Non-pigmented ciliary epithelial cell (primary cell): ENCODE measurements at regions not wholly inside any gene's neighbourhood (a gene's known extent, or its start where the extent isn't known, plus 50 kb on each side); places are given as distances from the start of the nearest gene placed in this dataset.
"Not testable (repeated sequence)": the region's sequence is repeated elsewhere in the genome, so short reads cannot be mapped to it uniquely, and the experiment has no call there.

Experiments
- DNase-seq: peaks from one replicate; pipeline ENCODE4 v3.0.0-alpha.2; 2010; ENCODE audit warnings: low read depth

GRCh38 chr5:35561396-35561795 lies 56.3 kb upstream of the SPEF2 start:
- no peak for DNase-seq

- no peak for DNase-seq
These were observed 59.9 kb upstream of the SPEF2 start for GRCh38 chr5:35557748-35558147.

DNA sequence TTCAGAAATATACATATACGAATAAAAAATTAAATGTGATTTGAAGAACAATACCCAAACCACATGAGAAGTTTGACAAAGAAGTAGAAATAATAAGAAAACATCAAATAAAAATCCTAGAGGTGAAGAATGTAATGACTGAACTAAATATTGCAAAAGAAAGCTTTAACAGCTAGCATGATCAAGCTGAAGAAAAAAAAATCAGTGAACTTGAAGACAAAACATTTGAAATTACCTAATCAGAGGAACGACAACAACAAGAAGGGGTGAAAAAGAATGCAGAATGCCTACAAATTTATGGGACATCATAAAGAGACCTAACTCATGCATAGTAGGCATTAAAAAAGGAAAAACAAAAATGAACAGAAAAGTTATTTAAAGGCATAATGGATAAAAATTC lies 60.5 kb upstream of the SPEF2 start:
- no peak for DNase-seq

- DNase-seq: no peak
These were observed 63.6 kb upstream of the SPEF2 start for GRCh38 chr5:35554016-35554415.

GRCh38 chr5:35545190-35545589 lies 72.5 kb upstream of the SPEF2 start:
- DNase-seq: no peak

DNA sequence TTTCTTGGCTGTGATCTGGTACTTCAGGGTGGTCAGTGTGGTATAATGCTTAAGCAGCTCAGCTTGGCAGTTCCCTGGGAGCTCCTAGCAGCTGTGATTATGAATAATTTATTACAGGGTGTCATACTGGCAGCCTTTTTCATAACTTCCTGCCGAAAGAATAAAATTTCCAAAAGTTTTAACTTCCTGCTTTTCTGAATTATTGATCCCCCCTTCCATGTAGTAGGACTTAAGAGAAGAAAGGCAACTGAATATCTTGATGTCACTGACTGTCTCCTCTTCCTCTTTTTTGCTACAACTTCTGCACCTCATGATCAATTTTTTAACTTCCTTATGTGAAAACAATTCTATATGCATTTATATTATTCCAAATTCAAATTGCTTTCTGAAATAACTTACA lies 74.3 kb upstream of the SPEF2 start:
- DNase-seq: no peak

DNA sequence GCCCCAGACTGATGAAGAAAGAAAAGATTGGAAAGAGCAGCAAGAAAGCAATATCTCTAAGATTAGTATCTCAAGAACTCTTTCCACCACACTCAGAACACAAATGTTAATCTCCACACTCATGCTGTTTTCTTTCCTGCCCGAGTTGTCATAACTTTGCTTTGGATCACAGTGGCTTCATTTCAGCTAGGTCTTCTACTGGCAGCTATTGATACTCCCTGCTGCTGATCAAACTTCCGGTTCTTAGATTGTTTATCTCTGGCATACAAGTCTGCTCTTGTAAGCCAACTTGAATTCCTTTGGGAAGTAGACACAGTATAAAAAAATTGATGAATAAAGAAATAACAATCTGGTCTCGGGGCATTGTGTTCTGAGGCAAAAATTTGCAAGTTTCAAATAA lies 77.7 kb upstream of the SPEF2 start:
- no peak for DNase-seq

GRCh38 chr5:35538198-35538931 lies 79.3 kb upstream of the SPEF2 start:
- DNase-seq: no peak

- no peak for DNase-seq
These were observed 84.5 kb upstream of the SPEF2 start for GRCh38 chr5:35533156-35533555.

GRCh38 chr5:35531553-35531952 lies 86.1 kb upstream of the SPEF2 start:
- DNase-seq: not testable (repeated sequence)

DNA sequence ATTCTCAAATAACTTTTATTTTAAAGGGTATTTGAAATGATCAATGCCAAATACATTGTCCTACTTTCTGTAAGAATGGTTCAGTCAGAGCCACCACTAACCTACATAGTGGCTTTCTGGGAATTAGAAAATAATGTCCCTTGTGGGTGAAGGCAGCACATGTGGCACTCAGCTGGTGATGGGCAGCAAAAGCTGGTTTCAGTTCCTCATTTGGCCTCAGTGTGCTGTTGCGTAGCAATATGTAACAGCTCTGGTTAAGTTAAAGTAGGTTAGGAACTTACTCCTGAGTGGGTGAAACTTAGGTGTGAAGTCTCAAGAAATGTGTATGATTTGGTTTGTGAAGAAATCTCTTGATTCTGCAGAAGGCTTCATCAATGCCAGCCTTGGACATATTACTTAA lies 99.6 kb upstream of the SPEF2 start:
- no peak for DNase-seq

- DNase-seq: no peak
These were observed 101.4 kb upstream of the SPEF2 start for GRCh38 chr5:35516271-35516670.

- no peak for DNase-seq
These were observed 104.1 kb upstream of the SPEF2 start for GRCh38 chr5:35513612-35514011.

DNA sequence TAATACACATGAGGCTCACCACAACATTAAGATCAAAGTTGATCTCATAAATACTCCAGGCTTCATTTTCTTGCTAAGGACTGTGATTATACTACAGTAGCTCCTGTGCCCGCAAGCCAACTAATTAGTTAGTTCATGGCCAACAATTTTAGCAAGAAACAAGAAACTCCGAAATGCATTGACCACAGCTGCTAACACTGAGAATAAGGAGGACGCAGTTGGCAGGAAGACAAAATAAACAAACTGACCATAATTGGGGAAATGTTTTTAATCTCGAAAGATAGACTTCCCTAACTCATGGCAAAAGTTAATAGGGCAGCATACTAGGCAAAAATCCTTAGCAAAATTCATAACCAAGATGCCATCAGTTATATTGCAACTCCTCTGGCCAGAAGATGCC lies 115.5 kb upstream of the SPEF2 start:
- no peak for DNase-seq

DNA sequence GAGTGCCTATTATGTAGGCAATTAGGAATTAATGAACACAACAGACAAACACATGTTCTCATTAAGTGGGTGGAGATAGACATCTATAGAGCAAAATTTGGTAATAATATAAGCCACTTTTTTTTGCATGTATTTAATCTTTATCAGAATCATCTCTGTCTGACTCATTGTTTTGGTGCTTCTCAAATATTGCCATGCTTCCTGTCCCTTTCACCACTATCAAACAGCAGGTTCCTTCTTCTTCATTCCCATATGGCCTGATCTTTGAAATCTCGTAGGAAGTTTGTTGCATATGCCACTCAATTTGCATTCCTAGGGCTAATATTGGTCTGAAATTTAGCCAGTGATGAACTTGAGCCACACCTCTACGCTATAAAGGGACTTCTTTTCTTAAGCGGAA lies 128.9 kb upstream of the SPEF2 start:
- no peak for DNase-seq

DNA sequence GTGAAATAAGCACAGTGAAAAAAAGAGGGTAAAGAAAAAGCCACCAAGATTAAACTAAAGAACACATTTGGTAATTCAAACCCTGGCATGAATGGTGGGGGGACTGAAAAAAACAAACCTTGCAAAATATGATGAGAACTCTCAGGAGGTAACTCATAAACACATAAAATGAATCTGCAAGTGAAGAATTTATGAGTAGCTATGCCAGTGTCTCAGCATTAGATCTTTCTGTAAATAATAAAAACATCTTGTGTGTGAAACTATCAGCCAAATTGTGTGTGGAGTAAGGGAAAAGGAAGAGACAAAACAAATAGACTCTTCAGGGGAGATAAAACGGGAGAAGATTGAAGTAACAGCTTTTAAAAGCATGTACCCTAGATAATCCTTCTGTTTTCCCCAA lies 129.6 kb upstream of the SPEF2 start:
- DNase-seq: no peak

DNA sequence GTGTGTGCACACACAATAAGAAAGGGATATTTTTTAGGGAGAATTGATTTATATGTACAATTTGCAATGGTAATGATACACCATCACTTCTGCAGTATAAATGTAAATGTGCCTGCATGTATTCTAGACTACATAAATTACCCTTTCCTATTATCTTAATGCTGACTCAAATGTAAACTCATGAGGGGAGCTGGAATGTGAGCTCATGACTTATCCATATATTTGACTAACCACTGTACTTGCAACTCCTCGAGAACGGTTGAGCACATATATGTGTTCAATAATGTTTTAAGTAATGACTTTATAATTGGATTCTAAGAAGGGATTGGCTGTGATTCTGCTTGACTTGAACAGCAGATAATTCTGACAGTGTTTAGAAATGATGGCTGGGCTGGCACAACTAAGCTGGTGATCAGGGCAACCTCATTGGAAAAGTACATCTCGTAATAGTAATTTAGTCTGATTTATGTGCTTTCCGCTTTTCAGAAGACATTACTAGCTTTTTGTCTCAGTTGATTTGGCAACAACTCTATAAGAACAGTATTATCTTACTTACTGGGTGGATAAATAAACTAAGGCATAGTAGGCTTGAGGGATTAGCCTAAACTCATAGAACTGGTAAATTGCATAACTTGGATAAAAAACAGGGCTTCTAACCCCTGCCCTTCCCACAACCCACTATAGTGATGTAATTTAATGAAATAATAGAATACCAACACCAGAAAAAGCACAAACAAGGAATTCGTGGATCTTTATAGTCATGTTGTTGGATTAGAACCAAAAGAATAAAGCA lies 130.2 kb upstream of the SPEF2 start:
- DNase-seq: no peak

- no peak for DNase-seq
These were observed 132.2 kb upstream of the SPEF2 start for GRCh38 chr5:35485487-35485886.

DNA sequence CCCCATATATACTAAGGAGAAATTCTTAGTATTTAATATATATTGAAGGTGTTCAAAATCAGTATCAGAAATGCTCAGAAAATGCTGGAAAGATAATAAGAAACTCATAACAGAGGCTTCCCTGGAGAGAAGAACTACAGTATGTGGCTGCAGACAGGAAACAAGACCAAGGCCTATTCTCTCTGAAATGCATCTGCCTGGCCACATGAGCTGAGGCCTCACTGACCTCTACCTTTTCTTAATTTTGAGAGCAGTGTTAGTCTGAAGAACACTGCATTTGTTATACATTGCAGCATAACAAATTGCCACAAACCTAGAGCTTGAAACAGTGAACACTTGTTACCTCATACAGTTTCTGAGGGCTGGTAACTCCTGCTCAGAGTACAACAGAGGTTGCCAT lies 133.4 kb upstream of the SPEF2 start:
- DNase-seq: no peak

- DNase-seq: no peak
These were observed 133.9 kb upstream of the SPEF2 start for GRCh38 chr5:35483780-35484179.

DNA sequence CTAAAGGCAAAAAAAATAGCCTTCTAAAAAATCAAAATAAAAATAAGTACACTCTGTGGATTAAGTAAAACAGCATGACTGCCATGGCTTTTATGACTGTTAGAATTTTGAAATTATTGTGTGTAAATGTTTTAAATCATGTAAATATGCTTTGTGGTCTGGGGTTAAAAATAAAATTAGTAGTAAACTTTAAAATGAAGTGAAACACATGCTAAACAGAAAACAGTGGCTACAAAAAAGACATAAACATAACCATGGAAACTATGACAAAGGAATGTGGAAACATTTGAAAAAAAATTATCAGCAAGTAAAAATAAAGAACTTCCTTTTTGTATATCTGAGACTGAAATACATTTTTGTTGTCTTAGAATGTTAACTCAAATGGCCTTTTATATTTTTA lies 134.5 kb upstream of the SPEF2 start:
- DNase-seq: no peak

DNA sequence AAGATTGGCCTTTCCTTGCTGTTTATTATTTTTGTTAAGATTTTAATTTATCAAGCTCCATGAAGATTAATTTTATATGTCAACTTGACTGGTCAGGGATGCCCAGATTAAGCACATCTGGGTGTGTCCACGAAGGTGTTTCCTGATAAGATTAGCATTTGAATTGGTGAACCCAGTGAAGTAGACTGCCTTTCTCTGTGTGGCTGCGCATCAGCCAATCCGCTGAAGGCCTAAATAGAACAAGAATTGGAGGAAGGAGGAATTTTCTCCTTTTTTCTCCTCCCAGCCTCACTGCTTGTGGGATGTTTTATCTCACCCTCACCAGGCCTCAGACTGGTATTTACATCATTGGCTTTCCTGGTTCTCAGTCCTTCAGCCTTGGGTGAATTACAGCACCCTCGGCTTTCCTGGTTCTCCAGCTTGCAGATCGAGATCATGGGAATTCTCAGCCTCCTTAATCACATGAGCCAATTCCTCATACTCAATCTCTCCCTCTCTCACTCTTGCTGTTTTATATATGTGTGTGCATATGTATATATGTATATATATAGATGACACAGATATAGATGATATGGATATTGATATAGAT lies 135.4 kb upstream of the SPEF2 start:
- DNase-seq: no peak
